Stimulated activated CD4-positive, alpha-beta T cell treated with anti-CD3 and anti-CD28 coated beads, Interleukin-12 subunit alpha, Interleukin-12 subunit beta, amount 100 ng/mL, for 24 hours (primary cell): ENCODE measurements at regions not wholly inside any gene's neighbourhood (a gene's known extent, or its start where the extent isn't known, plus 50 kb on each side); places are given as distances from the start of the nearest gene placed in this dataset.

ENCODE experiments used
- DNase-seq, 2 experiments: peaks; one replicate each; pipeline ENCODE4 v3.0.0-alpha.2; 2020; ENCODE audit warnings: low read depth in 2 of 2

- DNase-seq = no peak
These were observed 113.2 kb downstream of the HERPUD2 start for GRCh38 chr7:35581605-35582210.

- no peak for DNase-seq
These were observed 118.8 kb downstream of the HERPUD2 start for GRCh38 chr7:35576031-35576573.

- DNase-seq = no peak
These were observed 123.2 kb downstream of the HERPUD2 start for GRCh38 chr7:35571611-35572240.

- DNase-seq = no peak
These were observed 124.0 kb downstream of the HERPUD2 start for GRCh38 chr7:35570937-35571336.

- no peak for DNase-seq
These were observed 129.0 kb downstream of the HERPUD2 start for GRCh38 chr7:35565927-35566326.

GRCh38 chr7:35558841-35559240, 136.1 kb downstream of the HERPUD2 start:
- DNase-seq = no peak

GRCh38 chr7:35556515-35557471, 138.1 kb downstream of the HERPUD2 start:
- no peak for DNase-seq

GRCh38 chr7:35555934-35556333, 139.0 kb downstream of the HERPUD2 start:
- no peak for DNase-seq

GRCh38 chr7:35555386-35555785, 139.5 kb downstream of the HERPUD2 start:
- DNase-seq = no peak

GRCh38 chr7:35553519-35553918, 141.4 kb downstream of the HERPUD2 start:
- DNase-seq = no peak

GRCh38 chr7:35552691-35553090, 142.2 kb downstream of the HERPUD2 start:
- no peak for DNase-seq

GRCh38 chr7:35551321-35552081, 143.4 kb downstream of the HERPUD2 start:
- DNase-seq = no peak

GRCh38 chr7:35550831-35551230, 144.1 kb downstream of the HERPUD2 start:
- DNase-seq = no peak

- DNase-seq = no peak
These were observed 145.2 kb downstream of the HERPUD2 start for GRCh38 chr7:35549781-35550180.

GRCh38 chr7:35548291-35548690, 146.6 kb downstream of the HERPUD2 start:
- DNase-seq = no peak

GRCh38 chr7:35546691-35547429, 148.1 kb downstream of the HERPUD2 start:
- DNase-seq = no peak

- DNase-seq = no peak
These were observed 149.1 kb downstream of the HERPUD2 start for GRCh38 chr7:35545831-35546230.

- DNase-seq = no peak
These were observed 150.8 kb downstream of the HERPUD2 start for GRCh38 chr7:35544028-35544742.

GRCh38 chr7:35537067-35538023, 157.6 kb downstream of the HERPUD2 start:
- peak; percentile 54 to 70 for DNase-seq
